ENCODE measurements at regions not wholly inside any gene's neighbourhood (a gene's known extent, or its start where the extent isn't known, plus 50 kb on each side); places are given as distances from the start of the nearest gene placed in this dataset.

GRCh38 chr7:42292991-42293521, 56.0 kb upstream of the GLI3 start:
- TF ChIP-seq POLR2A (IDR thresholded peaks at IDR 0.05) = no peak
- TF ChIP-seq CTCF (IDR thresholded peaks at IDR 0.05) = no peak

Data from heart left ventricle (tissue), 13 donors.